WTC11 (cell line): ENCODE measurements at regions not wholly inside any gene's neighbourhood (a gene's known extent, or its start where the extent isn't known, plus 50 kb on each side); places are given as distances from the start of the nearest gene placed in this dataset.

Source experiments
- ATAC-seq: fragments of 200-7000 bp; cut with Tn5 transposase; 2 replicates; pipeline ENCODE4 v1.10.0; 2021; ENCODE audit warnings: mild to moderate bottlenecking, moderate library complexity
- CTCF ChIA-PET: fragments of 300-600 bp; sonication (Branson Sonifier 250); formaldehyde crosslinking; loops from one replicate; lab custom pipeline; 2021; ENCODE audit warnings: antibody characterized with exemption; lab: Charles Lee
- POLR2A ChIA-PET: fragments of 350-600 bp; sonication (Branson Sonifier 250); formaldehyde crosslinking; loops from one replicate; lab custom pipeline; 2021; ENCODE audit warnings: antibody characterized with exemption; lab: Charles Lee
- DNase-seq: peaks from one replicate; pipeline ENCODE4 v3.0.0; 2021; ENCODE audit warnings: low spot score
- H3K27ac Mint-ChIP-seq: 2 replicates; pipeline ENCODE4 v1.8.0; 2021; ENCODE audit warnings: mixed read lengths
- H3K27me3 Mint-ChIP-seq: 2 replicates; pipeline ENCODE4 v1.8.0; 2021; ENCODE audit warnings: low read depth, mild to moderate bottlenecking, moderate library complexity, mixed read lengths
- H3K36me3 Mint-ChIP-seq: 2 replicates; pipeline ENCODE4 v1.8.0; 2021; ENCODE audit warnings: mixed read lengths
- H3K4me1 Mint-ChIP-seq: 2 replicates; pipeline ENCODE4 v1.8.0; 2022; ENCODE audit warnings: mixed read lengths
- H3K4me3 Mint-ChIP-seq: 2 replicates; pipeline ENCODE4 v1.8.0; 2021; ENCODE audit warnings: mild to moderate bottlenecking, moderate library complexity, mixed read lengths
- H3K9me3 Mint-ChIP-seq: 2 replicates; pipeline ENCODE4 v1.8.0; 2021; ENCODE audit warnings: mixed read lengths
- FOXJ3 ChIP-seq: sonication (generic); formaldehyde crosslinking; IDR thresholded peaks from 2 replicates; pipeline ENCODE4 v1.9.0; 2021; ENCODE audit warnings: missing genetic modification reagents, mild to moderate bottlenecking, borderline replicate concordance
- GRHL2 ChIP-seq: fragments of 250-450 bp; sonication (Bioruptor Pico); IDR thresholded peaks from 2 replicates; pipeline ENCODE4 v1.8.0; 2022; ENCODE audit warnings: mild to moderate bottlenecking, moderate library complexity; ENCODE audit not compliant: insufficient replicate concordance, severe bottlenecking
- HMGA2 ChIP-seq: fragments of 250-450 bp; sonication (Bioruptor Pico); IDR thresholded peaks from 2 replicates; pipeline ENCODE4 v1.4.0; 2021; ENCODE audit warnings: mild to moderate bottlenecking, moderate library complexity
- JAZF1 ChIP-seq: fragments of 250-450 bp; sonication (Bioruptor Pico); IDR thresholded peaks from 2 replicates; pipeline ENCODE4 v1.9.0; 2021; ENCODE audit warnings: moderate library complexity, mild to moderate bottlenecking, inconsistent platforms
- NFE2L1 ChIP-seq: sonication (generic); formaldehyde crosslinking; IDR thresholded peaks from 2 replicates; pipeline ENCODE4 v1.8.1; 2023; ENCODE audit warnings: missing genetic modification reagents
- RORB ChIP-seq: fragments of 250-450 bp; sonication (Bioruptor Pico); IDR thresholded peaks from 2 replicates; pipeline ENCODE4 v1.9.0; 2021; ENCODE audit warnings: mild to moderate bottlenecking
- ZMAT4 ChIP-seq: fragments of 250-450 bp; sonication (Bioruptor Pico); IDR thresholded peaks from 2 replicates; pipeline ENCODE4 v1.9.0; 2021; ENCODE audit warnings: mild to moderate bottlenecking
- ZNF317 ChIP-seq: sonication (generic); formaldehyde crosslinking; IDR thresholded peaks from 2 replicates; pipeline ENCODE4 v1.8.1; 2023; ENCODE audit warnings: low read depth, mild to moderate bottlenecking, moderate library complexity, missing genetic modification reagents, borderline replicate concordance
- TF ChIP-seq, protein P1 (sequence below): fragments of 250-450 bp; sonication (Bioruptor Pico); IDR thresholded peaks from 2 replicates; pipeline ENCODE4 v1.9.0; 2021; ENCODE audit warnings: mild to moderate bottlenecking, borderline replicate concordance
- TF ChIP-seq, protein P2 (sequence below): sonication (generic); formaldehyde crosslinking; conservative IDR thresholded peaks from 2 replicates; pipeline ENCODE4 v1.8.1; 2023; ENCODE audit warnings: mild to moderate bottlenecking, low read depth, missing genetic modification reagents, moderate library complexity
- TF ChIP-seq, protein P3 (sequence below): sonication (generic); formaldehyde crosslinking; IDR thresholded peaks from 2 replicates; pipeline ENCODE4 v1.8.1; 2022; ENCODE audit warnings: low read depth, mild to moderate bottlenecking, moderate library complexity, missing genetic modification reagents, borderline replicate concordance
- TF ChIP-seq, protein P4 (sequence below): sonication (generic); formaldehyde crosslinking; IDR thresholded peaks from 2 replicates; pipeline ENCODE4 v1.8.1; 2022; ENCODE audit warnings: mild to moderate bottlenecking, moderate library complexity, missing genetic modification reagents
- TF ChIP-seq, protein P5 (sequence below): sonication (generic); formaldehyde crosslinking; IDR thresholded peaks from 2 replicates; pipeline ENCODE4 v1.8.0; 2023; ENCODE audit warnings: missing genetic modification reagents
- TF ChIP-seq, protein P6 (sequence below): sonication (generic); formaldehyde crosslinking; IDR thresholded peaks from 2 replicates; pipeline ENCODE4 v1.8.1; 2023; ENCODE audit warnings: mild to moderate bottlenecking, missing genetic modification reagents, moderate library complexity

DNA sequence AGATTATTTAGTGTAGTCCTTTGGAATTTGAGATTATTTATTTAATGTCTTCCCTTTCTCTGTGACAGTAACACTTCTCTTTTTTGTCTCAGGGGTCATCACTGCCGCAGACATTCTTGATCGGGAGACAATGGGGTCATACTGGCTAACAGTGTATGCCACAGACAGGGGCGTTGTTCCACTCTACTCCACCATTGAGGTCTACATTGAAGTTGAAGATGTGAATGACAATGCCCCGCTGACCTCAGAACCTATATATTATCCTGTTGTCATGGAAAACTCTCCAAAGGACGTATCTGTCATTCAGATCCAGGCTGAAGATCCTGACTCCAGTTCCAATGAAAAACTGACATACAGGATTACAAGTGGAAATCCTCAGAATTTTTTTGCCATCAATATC, 299.9 kb downstream of the FAT3 start:
- ATAC-seq (no peak), DNase-seq (no peak)
- Mint-ChIP-seq H3K27ac (no peak overlapping the region), H3K27me3 (no peaks in the 10 kb centered on the region), H3K4me1 (peaks cover 24% of the 10 kb centered on the region), H3K9me3 (no peaks in the 10 kb centered on the region), H3K4me3 (no peak overlapping the region), H3K36me3 (peaks cover 4% of the 10 kb centered on the region; the same call in 1 of the 2 replicates)
- TF ChIP-seq HMGA2 (CRISPR knock-in tag), result no peak
- TF ChIP-seq FOXJ3 (CRISPR knock-in tag), result no peak
- TF ChIP-seq, protein P1, sequence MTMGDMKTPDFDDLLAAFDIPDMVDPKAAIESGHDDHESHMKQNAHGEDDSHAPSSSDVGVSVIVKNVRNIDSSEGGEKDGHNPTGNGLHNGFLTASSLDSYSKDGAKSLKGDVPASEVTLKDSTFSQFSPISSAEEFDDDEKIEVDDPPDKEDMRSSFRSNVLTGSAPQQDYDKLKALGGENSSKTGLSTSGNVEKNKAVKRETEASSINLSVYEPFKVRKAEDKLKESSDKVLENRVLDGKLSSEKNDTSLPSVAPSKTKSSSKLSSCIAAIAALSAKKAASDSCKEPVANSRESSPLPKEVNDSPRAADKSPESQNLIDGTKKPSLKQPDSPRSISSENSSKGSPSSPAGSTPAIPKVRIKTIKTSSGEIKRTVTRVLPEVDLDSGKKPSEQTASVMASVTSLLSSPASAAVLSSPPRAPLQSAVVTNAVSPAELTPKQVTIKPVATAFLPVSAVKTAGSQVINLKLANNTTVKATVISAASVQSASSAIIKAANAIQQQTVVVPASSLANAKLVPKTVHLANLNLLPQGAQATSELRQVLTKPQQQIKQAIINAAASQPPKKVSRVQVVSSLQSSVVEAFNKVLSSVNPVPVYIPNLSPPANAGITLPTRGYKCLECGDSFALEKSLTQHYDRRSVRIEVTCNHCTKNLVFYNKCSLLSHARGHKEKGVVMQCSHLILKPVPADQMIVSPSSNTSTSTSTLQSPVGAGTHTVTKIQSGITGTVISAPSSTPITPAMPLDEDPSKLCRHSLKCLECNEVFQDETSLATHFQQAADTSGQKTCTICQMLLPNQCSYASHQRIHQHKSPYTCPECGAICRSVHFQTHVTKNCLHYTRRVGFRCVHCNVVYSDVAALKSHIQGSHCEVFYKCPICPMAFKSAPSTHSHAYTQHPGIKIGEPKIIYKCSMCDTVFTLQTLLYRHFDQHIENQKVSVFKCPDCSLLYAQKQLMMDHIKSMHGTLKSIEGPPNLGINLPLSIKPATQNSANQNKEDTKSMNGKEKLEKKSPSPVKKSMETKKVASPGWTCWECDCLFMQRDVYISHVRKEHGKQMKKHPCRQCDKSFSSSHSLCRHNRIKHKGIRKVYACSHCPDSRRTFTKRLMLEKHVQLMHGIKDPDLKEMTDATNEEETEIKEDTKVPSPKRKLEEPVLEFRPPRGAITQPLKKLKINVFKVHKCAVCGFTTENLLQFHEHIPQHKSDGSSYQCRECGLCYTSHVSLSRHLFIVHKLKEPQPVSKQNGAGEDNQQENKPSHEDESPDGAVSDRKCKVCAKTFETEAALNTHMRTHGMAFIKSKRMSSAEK, result no peak
- TF ChIP-seq, protein P2, sequence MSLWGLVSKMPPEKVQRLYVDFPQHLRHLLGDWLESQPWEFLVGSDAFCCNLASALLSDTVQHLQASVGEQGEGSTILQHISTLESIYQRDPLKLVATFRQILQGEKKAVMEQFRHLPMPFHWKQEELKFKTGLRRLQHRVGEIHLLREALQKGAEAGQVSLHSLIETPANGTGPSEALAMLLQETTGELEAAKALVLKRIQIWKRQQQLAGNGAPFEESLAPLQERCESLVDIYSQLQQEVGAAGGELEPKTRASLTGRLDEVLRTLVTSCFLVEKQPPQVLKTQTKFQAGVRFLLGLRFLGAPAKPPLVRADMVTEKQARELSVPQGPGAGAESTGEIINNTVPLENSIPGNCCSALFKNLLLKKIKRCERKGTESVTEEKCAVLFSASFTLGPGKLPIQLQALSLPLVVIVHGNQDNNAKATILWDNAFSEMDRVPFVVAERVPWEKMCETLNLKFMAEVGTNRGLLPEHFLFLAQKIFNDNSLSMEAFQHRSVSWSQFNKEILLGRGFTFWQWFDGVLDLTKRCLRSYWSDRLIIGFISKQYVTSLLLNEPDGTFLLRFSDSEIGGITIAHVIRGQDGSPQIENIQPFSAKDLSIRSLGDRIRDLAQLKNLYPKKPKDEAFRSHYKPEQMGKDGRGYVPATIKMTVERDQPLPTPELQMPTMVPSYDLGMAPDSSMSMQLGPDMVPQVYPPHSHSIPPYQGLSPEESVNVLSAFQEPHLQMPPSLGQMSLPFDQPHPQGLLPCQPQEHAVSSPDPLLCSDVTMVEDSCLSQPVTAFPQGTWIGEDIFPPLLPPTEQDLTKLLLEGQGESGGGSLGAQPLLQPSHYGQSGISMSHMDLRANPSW (CRISPR knock-in tag), result no peak
- no peak for TF ChIP-seq NFE2L1 (CRISPR knock-in tag)
- TF ChIP-seq GRHL2 (CRISPR knock-in tag), result no peak
- TF ChIP-seq JAZF1 (CRISPR knock-in tag), result no peak
- ChIA-PET CTCF (no interaction called here), POLR2A (no interaction called here)

GRCh38 chr11:92527467-92527866, 302.8 kb downstream of the FAT3 start:
- POLR2A ChIA-PET, result no interaction called here
- DNase-seq (no peak), ATAC-seq (peak; percentile 57)
- H3K4me3 Mint-ChIP-seq, result no peak overlapping the region
- H3K4me1 Mint-ChIP-seq, result peaks cover 38% of the 10 kb centered on the region
- CTCF ChIA-PET, result interaction anchor here (0.6 to 1.4 kb wide), 4 partner anchors 9 to 218 kb away, joined by 3 to 5 read pairs (median 4); no protein-coding TSS in a partner anchor
- no peaks in the 10 kb centered on the region for H3K9me3 Mint-ChIP-seq
- no peak for TF ChIP-seq ZMAT4 (CRISPR knock-in tag)
- peaks cover 4% of the 10 kb centered on the region; the same call in 1 of the 2 replicates for H3K36me3 Mint-ChIP-seq
- no peaks in the 10 kb centered on the region for H3K27me3 Mint-ChIP-seq
- no peak overlapping the region for H3K27ac Mint-ChIP-seq

GRCh38 chr11:92528001-92528400, 303.4 kb downstream of the FAT3 start:
- TF ChIP-seq RORB (no peak), NFE2L1 (CRISPR knock-in tag) (no peak), ZNF317 (no peak)
- TF ChIP-seq, protein P3, sequence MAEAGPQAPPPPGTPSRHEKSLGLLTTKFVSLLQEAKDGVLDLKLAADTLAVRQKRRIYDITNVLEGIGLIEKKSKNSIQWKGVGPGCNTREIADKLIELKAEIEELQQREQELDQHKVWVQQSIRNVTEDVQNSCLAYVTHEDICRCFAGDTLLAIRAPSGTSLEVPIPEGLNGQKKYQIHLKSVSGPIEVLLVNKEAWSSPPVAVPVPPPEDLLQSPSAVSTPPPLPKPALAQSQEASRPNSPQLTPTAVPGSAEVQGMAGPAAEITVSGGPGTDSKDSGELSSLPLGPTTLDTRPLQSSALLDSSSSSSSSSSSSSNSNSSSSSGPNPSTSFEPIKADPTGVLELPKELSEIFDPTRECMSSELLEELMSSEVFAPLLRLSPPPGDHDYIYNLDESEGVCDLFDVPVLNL (CRISPR knock-in tag), result no peak
- TF ChIP-seq, protein P4, sequence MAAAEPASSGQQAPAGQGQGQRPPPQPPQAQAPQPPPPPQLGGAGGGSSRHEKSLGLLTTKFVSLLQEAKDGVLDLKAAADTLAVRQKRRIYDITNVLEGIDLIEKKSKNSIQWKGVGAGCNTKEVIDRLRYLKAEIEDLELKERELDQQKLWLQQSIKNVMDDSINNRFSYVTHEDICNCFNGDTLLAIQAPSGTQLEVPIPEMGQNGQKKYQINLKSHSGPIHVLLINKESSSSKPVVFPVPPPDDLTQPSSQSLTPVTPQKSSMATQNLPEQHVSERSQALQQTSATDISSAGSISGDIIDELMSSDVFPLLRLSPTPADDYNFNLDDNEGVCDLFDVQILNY, result no peak
- TF ChIP-seq, protein P5, sequence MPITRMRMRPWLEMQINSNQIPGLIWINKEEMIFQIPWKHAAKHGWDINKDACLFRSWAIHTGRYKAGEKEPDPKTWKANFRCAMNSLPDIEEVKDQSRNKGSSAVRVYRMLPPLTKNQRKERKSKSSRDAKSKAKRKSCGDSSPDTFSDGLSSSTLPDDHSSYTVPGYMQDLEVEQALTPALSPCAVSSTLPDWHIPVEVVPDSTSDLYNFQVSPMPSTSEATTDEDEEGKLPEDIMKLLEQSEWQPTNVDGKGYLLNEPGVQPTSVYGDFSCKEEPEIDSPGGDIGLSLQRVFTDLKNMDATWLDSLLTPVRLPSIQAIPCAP (CRISPR knock-in tag), result no peak
- TF ChIP-seq, protein P6, sequence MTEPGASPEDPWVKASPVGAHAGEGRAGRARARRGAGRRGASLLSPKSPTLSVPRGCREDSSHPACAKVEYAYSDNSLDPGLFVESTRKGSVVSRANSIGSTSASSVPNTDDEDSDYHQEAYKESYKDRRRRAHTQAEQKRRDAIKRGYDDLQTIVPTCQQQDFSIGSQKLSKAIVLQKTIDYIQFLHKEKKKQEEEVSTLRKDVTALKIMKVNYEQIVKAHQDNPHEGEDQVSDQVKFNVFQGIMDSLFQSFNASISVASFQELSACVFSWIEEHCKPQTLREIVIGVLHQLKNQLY (CRISPR knock-in tag), result no peak
- DNase-seq, result no peak
- CTCF ChIA-PET, result interaction anchor here (0.6 to 1.4 kb wide), 3 partner anchors 18 to 219 kb away, joined by 4 to 5 read pairs (median 4); no protein-coding TSS in a partner anchor

More at GRCh38 chr11:92528001-92528400, 303.4 kb downstream of the FAT3 start:
- H3K36me3 Mint-ChIP-seq, result peaks cover 4% of the 10 kb centered on the region; the same call in 1 of the 2 replicates
- no peak for ATAC-seq
- POLR2A ChIA-PET, result no interaction called here
- peaks cover 39% of the 10 kb centered on the region for H3K4me1 Mint-ChIP-seq
- H3K9me3 Mint-ChIP-seq, result no peaks in the 10 kb centered on the region
- no peaks in the 10 kb centered on the region for H3K27me3 Mint-ChIP-seq
- H3K27ac Mint-ChIP-seq, result no peak overlapping the region
- no peak overlapping the region for H3K4me3 Mint-ChIP-seq
